CD4-positive, alpha-beta T cell treated with Interleukin-1 beta for 1 hour (primary cell): ENCODE measurements at regions not wholly inside any gene's neighbourhood (a gene's known extent, or its start where the extent isn't known, plus 50 kb on each side); places are given as distances from the start of the nearest gene placed in this dataset.

ENCODE experiments used
- DNase-seq, 2 donors: peaks; one replicate each; pipeline ENCODE4 v3.0.0-alpha.2; 2020 to 2022

DNA sequence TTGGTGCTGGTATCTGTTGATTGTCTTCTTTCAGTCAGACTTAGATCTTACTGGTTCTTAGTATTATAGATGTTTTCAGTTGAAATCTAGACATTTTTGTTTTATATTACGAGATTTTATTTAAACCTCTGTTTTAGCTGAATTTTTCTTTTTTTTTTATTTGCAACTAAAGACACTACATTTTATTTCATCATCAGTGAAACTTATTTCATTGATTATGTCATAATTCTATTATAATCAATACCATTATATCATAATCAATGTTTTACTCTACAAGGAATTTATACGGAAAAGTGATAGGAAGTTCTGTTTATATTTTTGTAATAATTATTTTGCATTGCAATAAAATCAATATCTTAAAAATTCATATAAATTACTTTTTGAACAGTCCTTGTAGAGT lies 477.4 kb upstream of the MDFIC2 start:
- no peak for DNase-seq

DNA sequence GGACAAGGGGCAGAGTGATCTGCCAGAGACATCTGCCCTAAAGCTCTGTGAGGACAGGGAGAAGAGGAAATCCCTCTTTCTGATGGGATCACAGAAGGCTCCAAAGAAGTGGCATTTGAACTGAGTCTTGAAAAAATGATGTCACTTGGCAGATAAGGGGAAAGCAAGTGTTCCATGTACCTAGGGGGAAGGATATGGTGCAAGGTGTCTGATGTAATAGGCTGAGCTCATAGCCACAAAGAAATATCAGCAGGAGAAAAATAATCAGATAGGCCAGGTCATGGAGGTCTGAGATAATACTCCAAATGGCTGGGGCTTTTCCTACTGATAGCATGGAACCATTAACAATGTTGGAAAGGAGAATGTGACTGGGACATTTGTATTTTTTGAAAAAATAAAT lies 468.4 kb upstream of the MDFIC2 start:
- no peak for DNase-seq

DNA sequence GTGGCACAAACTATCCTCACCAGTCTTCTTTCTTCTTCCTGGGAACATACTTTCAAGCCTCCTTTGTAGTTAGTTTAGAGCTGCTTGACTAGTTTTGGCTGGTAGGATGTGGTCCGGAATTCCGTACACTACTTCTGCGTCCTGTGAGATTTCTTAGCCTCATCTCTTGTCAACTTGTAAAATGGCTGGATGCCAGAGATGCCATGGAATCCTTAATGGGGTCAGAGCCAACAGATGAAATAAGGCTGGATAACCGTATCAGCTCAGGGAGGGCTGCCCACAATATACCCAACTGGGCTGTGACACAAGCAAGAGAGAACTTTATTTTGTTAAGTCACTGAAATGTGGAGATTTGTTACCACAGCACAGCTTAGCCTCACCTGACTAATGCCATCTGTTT lies 466.9 kb upstream of the MDFIC2 start:
- DNase-seq: no peak

DNA sequence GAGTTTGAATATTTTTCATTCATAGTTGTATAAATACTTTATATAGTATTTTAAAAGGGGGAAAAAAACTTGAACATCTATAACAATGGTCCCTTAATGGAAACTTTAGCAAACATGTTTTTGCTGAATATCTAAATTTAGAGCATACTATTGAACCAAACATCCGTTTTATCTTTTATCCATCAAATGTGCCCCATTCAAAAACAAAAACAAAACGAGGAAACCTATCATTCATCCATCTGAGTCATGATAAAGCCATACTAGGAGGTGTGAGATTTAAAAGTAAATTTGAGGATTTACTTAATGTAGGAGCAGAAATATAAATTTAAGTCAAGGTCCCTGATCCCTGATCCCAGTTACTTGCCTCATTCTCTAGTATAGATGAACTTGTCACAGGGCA lies 463.6 kb upstream of the MDFIC2 start:
- DNase-seq: no peak

DNA sequence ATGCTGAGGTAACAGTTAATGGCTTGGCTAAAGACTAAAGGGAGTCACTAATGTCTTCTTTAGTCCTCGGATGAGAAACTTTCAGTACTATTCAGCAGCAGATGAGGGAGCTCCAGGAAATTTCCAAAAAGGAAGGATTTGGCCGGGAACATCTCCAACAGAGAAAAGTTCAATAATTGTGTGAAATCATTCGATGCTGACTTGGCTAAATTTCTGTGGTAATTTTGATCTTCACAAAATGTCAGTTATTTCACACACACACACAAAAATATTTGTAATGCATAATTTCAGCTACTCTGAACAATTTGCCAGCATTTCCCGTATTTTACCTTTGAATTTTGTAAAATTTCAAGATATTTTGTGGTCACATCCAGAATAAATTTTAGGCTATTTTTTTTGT lies 462.8 kb upstream of the MDFIC2 start:
- no peak for DNase-seq

GRCh38 chr3:70774641-70775040 lies 462.2 kb upstream of the MDFIC2 start:
- no peak for DNase-seq

DNA sequence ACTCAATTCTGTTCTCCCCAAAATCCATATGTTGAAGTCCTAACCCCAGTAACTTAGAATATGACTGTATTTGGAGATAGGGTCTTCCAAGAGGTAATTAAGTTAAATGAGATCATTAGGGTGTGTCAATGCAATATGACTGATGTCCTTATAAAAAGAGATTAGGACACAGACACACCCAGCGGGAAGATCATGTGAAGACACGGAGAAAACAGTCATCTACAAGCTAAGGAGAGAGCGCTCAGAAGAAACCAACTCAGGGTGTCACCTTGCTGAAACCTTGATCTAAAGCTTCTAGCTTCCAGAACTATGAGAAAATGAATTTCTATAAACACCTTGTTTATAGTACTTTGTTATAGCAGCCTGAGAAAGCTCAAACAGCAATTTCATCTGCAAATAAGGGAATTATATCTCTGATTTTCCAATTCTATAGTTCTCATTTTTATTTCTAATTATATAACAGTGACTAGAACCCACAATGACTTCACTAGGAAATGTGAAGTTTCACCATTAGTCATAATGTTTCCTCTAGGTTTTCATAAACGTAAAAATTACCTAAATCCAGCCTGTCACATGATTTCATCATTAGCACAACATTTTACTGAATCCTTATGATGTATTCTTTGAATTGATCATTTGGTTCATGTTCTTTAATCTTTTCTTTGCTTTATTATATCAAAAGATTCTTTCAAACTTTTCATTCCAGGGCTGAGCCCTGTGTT lies 459.1 kb upstream of the MDFIC2 start:
- no peak for DNase-seq

- DNase-seq: no peak
Measured at GRCh38 chr3:70770650-70771049, 458.2 kb upstream of the MDFIC2 start.

GRCh38 chr3:70766301-70766700 lies 453.9 kb upstream of the MDFIC2 start:
- no peak for DNase-seq

- DNase-seq: no peak
Measured at GRCh38 chr3:70763894-70764293, 451.5 kb upstream of the MDFIC2 start.

DNA sequence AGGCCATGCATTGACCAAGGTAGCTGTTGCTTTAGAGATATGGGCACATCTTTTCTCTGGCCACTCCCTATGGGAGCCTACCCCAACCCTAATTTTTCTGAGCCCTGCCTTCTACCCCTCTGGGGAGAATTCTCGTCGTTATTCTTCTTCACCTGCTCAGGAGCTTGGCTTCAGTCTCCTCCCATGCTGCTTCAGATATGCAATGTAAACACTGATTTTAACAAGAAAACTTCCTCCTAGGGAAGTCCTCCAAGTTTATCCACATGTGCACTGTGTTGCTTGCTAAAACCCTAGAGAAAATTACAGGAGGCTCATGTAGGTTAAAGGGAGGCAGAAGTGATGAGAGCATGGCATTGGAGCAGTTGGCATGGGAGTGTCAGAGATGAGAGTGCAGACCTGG lies 445.2 kb upstream of the MDFIC2 start:
- DNase-seq: no peak

GRCh38 chr3:70755526-70755925 lies 443.1 kb upstream of the MDFIC2 start:
- DNase-seq: no peak

DNA sequence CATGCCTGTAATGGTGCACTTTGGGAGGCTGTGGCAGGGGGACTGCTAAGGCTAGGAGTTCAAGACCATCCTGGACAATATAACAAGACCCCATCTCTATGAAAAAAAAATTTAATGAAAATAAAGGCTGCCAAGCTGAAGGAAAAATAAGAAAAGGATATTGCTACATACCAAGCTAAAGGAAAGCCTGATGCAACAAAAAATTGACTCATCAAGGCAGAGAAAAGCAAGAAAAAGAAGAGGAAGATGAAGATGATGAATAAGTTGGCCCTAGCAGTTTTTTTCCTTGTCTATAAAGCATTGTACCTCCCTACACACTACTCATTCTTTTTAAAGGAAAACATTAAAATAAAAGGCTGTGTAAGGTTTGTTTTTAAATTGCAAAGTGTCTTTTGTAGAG lies 441.9 kb upstream of the MDFIC2 start:
- DNase-seq: no peak

DNA sequence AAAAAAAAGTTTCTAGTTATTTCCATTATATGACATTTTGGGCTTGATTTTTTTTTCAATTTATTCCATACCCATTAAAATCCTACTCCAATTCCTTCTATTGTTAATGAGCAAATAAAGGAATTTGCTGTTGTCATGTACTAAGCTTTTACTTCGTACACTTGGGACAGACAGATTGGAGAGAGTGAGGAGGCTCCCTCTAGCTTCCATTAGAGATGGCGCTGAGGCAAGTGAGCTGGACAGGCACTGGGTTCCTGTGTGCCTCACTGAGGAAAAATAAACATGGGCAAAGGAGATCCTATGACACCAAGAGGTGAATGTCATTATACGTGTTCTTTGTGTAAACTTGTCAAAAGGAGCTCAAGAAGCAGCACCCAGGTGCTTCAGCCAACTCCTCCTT lies 441.1 kb upstream of the MDFIC2 start:
- DNase-seq: no peak

- DNase-seq: no peak
Measured at GRCh38 chr3:70752051-70752450, 439.6 kb upstream of the MDFIC2 start.

DNA sequence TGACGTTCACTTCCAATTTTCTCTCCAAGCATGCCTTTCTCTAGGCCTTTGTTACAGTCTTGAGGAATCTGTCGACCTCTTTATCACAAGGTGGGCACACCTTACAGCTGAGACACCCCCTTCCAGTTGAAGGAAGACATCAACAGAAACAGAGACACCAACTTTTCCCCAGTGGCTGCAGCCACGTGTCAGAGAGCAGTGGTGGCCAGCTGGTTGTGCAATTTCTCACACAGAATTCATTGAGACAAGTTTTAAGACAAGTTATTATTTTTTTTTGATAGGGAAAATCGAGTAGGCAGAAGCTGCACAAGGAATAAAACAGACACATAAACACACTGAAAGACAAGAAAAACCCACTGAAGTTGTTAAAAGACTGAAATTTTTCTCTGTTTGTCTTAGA lies 436.7 kb upstream of the MDFIC2 start:
- no peak for DNase-seq

GRCh38 chr3:70748593-70748992 lies 436.2 kb upstream of the MDFIC2 start:
- no peak for DNase-seq

GRCh38 chr3:70747847-70748246 lies 435.4 kb upstream of the MDFIC2 start:
- DNase-seq: no peak

DNA sequence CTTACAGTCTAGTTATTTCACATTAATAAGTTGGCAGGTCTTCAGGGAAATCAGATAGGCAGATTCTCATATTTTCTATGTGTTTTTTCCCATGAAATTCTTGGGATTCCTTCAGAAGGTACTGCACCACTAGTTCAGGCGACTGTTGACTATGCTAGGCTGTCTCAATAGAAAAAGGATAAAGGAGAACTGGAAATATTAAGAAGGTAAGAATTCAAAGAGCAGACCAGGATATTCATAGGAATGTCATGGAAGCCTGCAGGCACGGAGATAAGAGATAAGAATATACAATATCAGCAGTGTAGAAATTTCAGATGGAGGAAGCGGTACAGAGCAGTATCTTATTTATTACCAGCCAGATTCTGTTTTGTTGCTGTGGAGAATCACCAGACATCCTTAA lies 432.1 kb upstream of the MDFIC2 start:
- DNase-seq: no peak

- DNase-seq: no peak
Measured at GRCh38 chr3:70743754-70744153, 431.3 kb upstream of the MDFIC2 start.

DNA sequence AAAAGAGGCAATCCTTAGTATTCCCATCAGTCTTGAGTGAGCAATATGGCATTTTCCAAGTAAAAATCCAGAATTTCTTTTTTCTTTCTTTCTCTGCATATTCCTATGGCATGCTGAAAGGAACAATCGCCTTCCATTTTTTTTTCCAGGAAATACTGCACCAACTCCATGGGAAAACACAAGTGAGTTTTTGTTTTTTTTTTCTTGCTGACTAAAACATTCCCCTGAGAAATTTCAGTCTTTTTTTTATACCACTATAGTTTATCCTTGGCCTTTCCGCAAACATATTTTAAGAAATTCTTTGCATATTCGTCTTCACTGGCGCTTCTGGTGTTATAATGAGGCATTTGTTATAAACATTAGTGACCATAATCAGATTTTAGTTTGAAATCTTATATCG lies 429.6 kb upstream of the MDFIC2 start:
- no peak for DNase-seq

DNA sequence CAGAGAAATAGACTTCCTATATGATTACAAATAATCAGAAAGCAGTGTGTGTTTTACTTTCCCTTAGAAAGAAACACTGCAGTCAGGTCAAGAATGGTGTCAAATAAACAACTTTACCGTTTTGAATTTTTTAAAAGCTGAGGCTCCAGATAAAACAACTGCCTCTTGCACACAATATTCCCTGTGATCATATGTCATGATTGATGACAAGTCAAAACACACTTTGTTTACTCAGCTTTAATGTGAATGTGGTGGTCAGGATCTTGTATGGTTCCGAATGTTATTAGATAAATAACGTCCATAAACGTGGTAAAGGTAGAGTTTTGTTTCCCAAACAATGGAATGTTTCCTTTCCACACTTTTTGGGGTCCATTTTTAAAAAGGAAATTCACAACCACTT lies 428.4 kb upstream of the MDFIC2 start:
- no peak for DNase-seq

- no peak for DNase-seq
Measured at GRCh38 chr3:70740071-70740470, 427.6 kb upstream of the MDFIC2 start.

DNA sequence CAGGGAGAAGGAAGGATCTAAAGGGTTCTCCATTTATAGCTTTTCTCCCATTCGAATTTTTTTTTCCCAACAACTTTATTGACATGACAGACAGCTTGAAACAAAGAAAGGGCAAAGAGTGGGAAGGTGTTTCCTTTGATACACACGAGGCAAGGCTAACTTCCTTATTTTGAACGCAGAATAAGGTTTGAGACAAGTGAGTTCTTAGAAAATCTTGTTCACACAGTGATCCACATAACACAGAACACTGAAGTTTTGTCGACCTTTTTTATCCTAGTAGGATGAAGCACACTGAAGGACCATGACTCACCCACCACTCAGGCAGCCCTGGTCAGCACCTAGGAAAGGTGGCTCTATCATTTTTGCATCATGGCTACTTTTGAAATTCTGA lies 425.8 kb upstream of the MDFIC2 start:
- no peak for DNase-seq

GRCh38 chr3:70737666-70738290 lies 425.3 kb upstream of the MDFIC2 start:
- no peak for DNase-seq
